ENCODE measurements at regions not wholly inside any gene's neighbourhood (a gene's known extent, or its start where the extent isn't known, plus 50 kb on each side); places are given as distances from the start of the nearest gene placed in this dataset.

DNA sequence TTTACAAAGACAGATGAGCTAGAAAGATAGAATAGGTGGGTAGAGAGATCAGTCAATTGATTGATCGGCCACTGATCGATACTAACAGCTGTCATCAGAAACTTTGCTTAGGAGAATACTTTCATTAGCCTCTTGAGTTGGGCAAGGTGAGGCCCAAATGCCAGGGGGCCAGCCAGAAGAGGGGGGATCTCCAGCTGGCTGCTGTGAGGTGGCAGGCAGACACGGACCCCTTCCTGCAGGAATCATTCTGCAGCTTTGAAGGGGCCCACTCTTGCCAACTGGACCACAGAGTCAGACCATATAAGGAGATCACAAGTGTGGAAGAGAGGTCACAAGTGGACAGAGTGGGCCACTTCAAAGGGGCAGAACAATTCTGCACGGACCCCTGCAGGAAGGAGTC, 62.9 kb upstream of the DOCK1 start:
- H3K4me3 ChIP-seq: no peak overlapping the region
- no peak for TF ChIP-seq Cebpa-rat (IDR thresholded peaks at IDR 0.05)
- no peaks in the 10 kb centered on the region for H4K20me1 ChIP-seq
- H3K9me3 ChIP-seq (replicated peaks in 1 of 11): no peaks in the 10 kb centered on the region
- no peaks in the 10 kb centered on the region for H3K36me3 ChIP-seq
- no peaks in the 10 kb centered on the region for H3K4me1 ChIP-seq
- no peak overlapping the region for H3K9ac ChIP-seq
- no peak overlapping the region for H3K27ac ChIP-seq
- no peaks in the 10 kb centered on the region for H3K27me3 ChIP-seq
- H3K4me2 ChIP-seq: no peak overlapping the region

DNA sequence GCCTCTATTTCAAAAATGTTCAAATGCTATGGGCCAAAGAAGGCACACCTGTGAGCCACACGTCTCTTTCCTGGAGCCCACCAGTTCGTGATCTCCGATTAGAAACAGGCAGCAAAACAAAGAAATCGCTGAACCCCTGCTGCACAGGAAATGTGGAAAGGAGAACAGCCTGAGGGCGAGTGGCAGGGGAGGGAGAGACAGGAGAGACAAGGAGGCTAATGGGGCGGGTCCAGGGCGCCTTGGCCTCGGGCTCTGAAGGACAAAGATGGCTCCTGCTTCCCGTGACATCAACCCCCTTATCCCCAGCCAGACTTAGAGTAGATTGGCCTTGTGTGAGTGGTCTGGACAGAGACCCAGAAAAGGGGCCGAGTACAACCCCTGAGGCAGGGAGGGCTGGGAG, 62.4 kb upstream of the DOCK1 start:
- Histone ChIP-seq H3K27me3 (no peaks in the 10 kb centered on the region), H4K20me1 (no peaks in the 10 kb centered on the region), H3K4me3 (no peak overlapping the region), H3K36me3 (no peaks in the 10 kb centered on the region), H3K27ac (no peak overlapping the region), H3K9ac (no peak overlapping the region), H3K4me1 (no peaks in the 10 kb centered on the region), H3K9me3 (replicated peaks in 1 of 11) (no peaks in the 10 kb centered on the region), H3K4me2 (no peak overlapping the region)
- TF ChIP-seq Cebpa-rat (IDR thresholded peaks at IDR 0.05): no peak

DNA sequence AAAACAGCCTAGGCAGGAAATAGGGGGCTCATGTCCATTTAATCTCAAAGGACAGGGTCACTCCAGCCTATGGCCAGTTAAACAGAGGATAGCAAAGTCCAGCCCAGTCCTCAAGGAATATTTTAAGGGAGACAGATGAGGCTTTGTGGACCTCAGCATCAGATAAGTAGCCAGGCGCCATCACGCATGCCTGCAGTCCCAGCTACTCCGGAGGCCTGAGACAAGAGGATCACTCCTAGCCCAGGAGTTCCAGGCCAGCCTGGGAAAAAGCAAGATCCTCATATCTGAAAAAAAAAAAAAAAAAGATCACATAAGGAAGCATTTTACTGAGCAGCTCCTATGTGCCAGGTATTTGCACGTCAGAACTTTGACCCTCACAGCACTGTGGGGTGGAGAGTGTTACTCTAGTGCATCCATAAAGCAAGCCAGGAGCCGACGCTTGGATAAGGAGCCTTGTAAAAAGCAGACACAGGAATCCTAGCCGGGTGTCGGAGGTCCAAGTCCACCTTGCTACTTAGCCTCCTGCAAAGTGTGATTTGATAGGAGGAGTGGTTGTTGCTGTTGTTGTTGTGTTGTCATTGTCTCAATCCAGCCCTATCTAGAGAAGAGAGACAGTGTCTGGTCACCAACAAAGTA, 61.8 kb upstream of the DOCK1 start:
- no peaks in the 10 kb centered on the region for H3K27me3 ChIP-seq
- no peak overlapping the region for H3K9ac ChIP-seq
- no peak overlapping the region for H3K4me3 ChIP-seq
- H3K27ac ChIP-seq: no peak overlapping the region; a peak in 1 of 22 replicates
- H3K9me3 ChIP-seq (replicated peaks in 1 of 11): no peaks in the 10 kb centered on the region
- H3K36me3 ChIP-seq: no peaks in the 10 kb centered on the region
- H3K4me1 ChIP-seq: no peaks in the 10 kb centered on the region
- H4K20me1 ChIP-seq: no peaks in the 10 kb centered on the region
- H3K4me2 ChIP-seq: no peak overlapping the region
- no peak for TF ChIP-seq Cebpa-rat (IDR thresholded peaks at IDR 0.05)

DNA sequence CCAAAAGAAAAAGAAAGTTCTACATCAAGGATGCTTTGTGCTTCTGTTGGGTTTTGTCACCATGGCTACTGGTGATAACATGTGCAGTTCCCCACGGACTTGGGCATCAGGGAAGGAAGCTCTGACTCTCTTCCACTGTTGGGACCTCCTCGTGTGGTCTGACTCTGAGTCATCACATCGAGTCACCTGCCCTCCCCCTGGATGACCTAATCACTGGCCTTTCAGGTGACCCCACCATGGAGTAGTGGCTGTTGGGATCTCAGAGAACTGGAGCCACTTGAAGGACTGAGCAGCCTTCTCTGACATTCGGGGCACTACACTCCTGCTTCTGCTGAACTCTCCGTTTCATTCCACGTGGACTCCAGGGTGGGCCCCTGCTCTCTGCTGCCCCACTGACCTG, 60.8 kb upstream of the DOCK1 start:
- Histone ChIP-seq H3K27me3 (no peaks in the 10 kb centered on the region), H3K36me3 (no peaks in the 10 kb centered on the region)
- TF ChIP-seq Cebpa-rat (IDR thresholded peaks at IDR 0.05): no peak

DNA sequence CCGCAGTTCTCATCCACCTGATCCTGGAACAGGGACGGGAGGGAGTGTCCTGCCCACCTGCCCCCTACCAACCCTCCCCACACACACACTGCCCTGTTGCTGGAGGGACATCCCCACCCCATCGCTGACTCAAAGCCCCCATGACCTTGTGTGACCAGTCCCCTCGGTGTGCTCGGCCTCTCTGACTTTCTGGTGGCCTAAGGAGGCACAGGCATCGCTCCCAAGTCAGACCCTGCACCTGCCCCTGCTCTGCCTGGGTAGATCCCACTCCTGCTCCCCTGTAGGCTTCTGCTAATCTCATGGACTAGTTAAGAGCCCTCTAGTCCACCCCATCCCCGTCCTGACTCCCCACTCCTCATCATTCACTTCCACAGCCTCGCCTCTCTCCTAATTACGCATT, 58.8 kb upstream of the DOCK1 start:
- Histone ChIP-seq H3K4me2 (no peak overlapping the region), H3K27ac (no peak overlapping the region), H3K4me1 (no peaks in the 10 kb centered on the region), H3K27me3 (no peaks in the 10 kb centered on the region), H3K4me3 (no peak overlapping the region), H3K9ac (no peak overlapping the region), H3K36me3 (no peaks in the 10 kb centered on the region), H3K9me3 (replicated peaks in 1 of 11) (no peaks in the 10 kb centered on the region), H4K20me1 (no peaks in the 10 kb centered on the region)
- TF ChIP-seq Cebpa-rat (IDR thresholded peaks at IDR 0.05): no peak

More for the DNA sequence above, 60.8 kb upstream of the DOCK1 start:
- H3K9me3 ChIP-seq (replicated peaks in 1 of 11): no peaks in the 10 kb centered on the region
- no peak overlapping the region for H3K4me2 ChIP-seq
- no peak overlapping the region for H3K4me3 ChIP-seq
- no peak overlapping the region; a peak in 1 of 22 replicates for H3K27ac ChIP-seq
- H4K20me1 ChIP-seq: no peaks in the 10 kb centered on the region
- no peak overlapping the region for H3K9ac ChIP-seq
- H3K4me1 ChIP-seq: no peaks in the 10 kb centered on the region

DNA sequence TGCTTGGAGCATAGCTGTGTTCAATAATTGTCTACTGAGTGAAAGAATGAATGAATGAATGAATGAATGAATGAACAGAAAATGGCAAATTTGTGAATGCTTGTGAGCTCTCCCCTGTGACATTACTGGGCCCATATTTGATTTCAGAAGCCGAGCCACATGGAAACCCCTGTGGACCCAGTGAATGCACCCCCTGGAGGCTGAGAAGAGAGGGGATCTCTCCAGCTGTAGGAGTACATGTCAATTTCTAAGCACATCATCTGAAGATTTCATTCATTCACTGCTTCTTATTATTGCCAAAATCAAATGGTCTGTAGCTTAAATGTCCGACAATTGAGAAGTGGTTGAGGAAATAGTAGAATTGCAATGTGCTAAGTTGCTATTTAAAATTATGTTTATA, 58.3 kb upstream of the DOCK1 start:
- no peaks in the 10 kb centered on the region for H3K4me1 ChIP-seq
- H3K27me3 ChIP-seq: no peaks in the 10 kb centered on the region
- TF ChIP-seq Cebpa-rat (IDR thresholded peaks at IDR 0.05): no peak
- no peaks in the 10 kb centered on the region for H3K36me3 ChIP-seq
- H4K20me1 ChIP-seq: no peaks in the 10 kb centered on the region
- H3K9ac ChIP-seq: no peak overlapping the region
- no peak overlapping the region for H3K27ac ChIP-seq
- H3K4me2 ChIP-seq: no peak overlapping the region
- H3K4me3 ChIP-seq: no peak overlapping the region
- no peaks in the 10 kb centered on the region for H3K9me3 ChIP-seq (replicated peaks in 1 of 11)

DNA sequence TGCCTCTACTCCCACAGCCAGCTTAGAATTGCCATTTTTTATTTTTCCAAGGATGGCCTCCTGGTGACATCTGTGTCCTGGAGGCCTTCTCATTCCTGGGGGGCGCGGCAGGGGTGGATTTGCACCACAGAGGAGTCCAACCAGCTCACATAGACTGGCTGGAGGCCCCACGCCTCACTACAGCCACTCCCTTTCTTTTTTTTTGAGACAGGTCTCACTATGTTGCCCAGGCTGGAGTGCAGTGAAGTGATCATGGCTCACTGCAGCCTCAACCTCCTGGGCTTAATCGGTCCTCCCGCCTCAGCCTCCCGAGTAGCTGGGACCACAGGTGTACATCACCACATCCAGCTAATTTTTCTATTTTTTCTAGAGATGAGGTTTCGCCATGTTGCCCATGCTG, 57.6 kb upstream of the DOCK1 start:
- Histone ChIP-seq H4K20me1 (no peaks in the 10 kb centered on the region), H3K9ac (no peak overlapping the region), H3K4me2 (no peak overlapping the region), H3K36me3 (no peaks in the 10 kb centered on the region), H3K4me1 (no peaks in the 10 kb centered on the region), H3K27ac (no peak overlapping the region), H3K27me3 (no peaks in the 10 kb centered on the region), H3K4me3 (no peak overlapping the region), H3K9me3 (replicated peaks in 1 of 11) (no peaks in the 10 kb centered on the region)
- no peak for TF ChIP-seq Cebpa-rat (IDR thresholded peaks at IDR 0.05)

DNA sequence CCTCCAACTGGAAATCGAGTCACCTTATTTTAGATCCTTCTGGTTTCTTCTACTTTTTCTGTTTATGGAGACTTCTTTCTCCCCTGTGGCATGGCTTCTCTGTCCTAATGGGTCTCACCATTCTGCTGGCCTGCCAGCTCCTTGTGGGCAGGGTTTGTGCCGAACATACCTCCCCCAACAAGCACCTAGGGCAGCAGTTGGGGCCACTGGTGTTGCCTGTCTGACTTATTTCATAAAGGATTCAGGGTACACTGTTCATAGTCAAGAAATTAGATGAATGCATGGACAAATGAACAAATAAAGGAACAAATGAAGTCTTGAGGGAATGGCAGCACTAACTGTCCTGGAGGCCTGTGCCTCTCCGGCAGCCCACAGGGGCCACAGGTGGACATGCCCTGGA, 55.6 kb upstream of the DOCK1 start:
- H3K4me2 ChIP-seq: no peak overlapping the region
- TF ChIP-seq Cebpa-rat (IDR thresholded peaks at IDR 0.05): no peak

DNA sequence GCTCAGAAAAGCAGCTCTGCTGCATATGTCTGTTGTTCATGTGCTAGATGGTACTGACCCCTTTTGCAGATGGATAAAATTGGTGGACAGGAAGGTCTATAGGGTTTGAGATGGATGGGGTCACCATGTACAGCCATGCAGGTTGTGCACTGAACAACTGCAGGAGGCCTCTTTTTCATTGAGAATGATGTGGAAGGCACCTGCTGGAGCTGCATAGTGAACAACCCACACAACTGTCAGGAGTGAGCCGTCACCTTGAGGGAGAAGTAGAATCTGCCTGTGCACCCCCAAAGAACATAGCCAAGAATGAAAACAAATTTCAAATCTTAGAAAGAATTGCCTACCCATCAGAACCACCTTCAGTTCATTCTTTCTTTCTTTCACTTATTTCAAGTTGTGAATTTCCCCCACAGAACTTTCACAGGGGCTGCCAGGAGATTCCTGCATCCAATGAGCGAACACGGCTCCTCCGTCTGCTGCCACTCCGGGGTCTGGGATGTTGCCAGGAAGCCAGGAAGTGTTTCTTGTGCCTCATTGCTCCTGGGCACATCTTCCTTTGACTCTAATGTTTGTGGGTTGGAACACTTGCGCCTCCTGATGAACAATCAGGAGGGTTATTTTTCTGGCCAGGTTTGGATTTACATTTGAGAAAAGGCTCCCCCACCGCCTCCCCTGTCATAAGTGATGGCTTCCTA, 53.7 kb upstream of the DOCK1 start:
- Histone ChIP-seq H3K27me3 (no peaks in the 10 kb centered on the region), H3K27ac (no peak overlapping the region), H4K20me1 (no peaks in the 10 kb centered on the region), H3K4me1 (no peaks in the 10 kb centered on the region), H3K4me2 (no peak overlapping the region), H3K4me3 (no peak overlapping the region), H3K36me3 (no peaks in the 10 kb centered on the region), H3K9me3 (replicated peaks in 1 of 11) (no peaks in the 10 kb centered on the region; a peak in 1 of 22 replicates), H3K9ac (no peak overlapping the region)
- no peak for TF ChIP-seq Cebpa-rat (IDR thresholded peaks at IDR 0.05)

More for the DNA sequence above, 55.6 kb upstream of the DOCK1 start:
- H3K27ac ChIP-seq: no peak overlapping the region
- H3K9me3 ChIP-seq (replicated peaks in 1 of 11): no peaks in the 10 kb centered on the region
- no peak overlapping the region for H3K9ac ChIP-seq
- H3K27me3 ChIP-seq: no peaks in the 10 kb centered on the region
- no peaks in the 10 kb centered on the region for H3K36me3 ChIP-seq
- H3K4me1 ChIP-seq: no peaks in the 10 kb centered on the region
- no peak overlapping the region for H3K4me3 ChIP-seq
- H4K20me1 ChIP-seq: no peaks in the 10 kb centered on the region

All from BLaER1 treated with 17β-estradiol and CSF1 and Interleukin-3, amounts not matched to agents 10 nM and 100 nM (cell line).